IPS DF 4.7 (cell line): ENCODE measurements at regions not wholly inside any gene's neighbourhood (a gene's known extent, or its start where the extent isn't known, plus 50 kb on each side); places are given as distances from the start of the nearest gene placed in this dataset.

Experiments used
- DNase-seq: peaks from one replicate; pipeline ENCODE4 v3.0.0-alpha.2; 2013; ENCODE audit warnings: low spot score; ENCODE audit errors: extremely low read depth

- DNase-seq = no peak
These were observed 289.4 kb upstream of the CXCR4 start for GRCh38 chr2:136407117-136407951.

- DNase-seq = no peak
These were observed 287.0 kb upstream of the CXCR4 start for GRCh38 chr2:136404925-136405324.

- no peak for DNase-seq
These were observed 286.2 kb upstream of the CXCR4 start for GRCh38 chr2:136404176-136404575.

- DNase-seq = no peak
These were observed 284.3 kb upstream of the CXCR4 start for GRCh38 chr2:136402281-136402680.

- no peak for DNase-seq
These were observed 281.8 kb upstream of the CXCR4 start for GRCh38 chr2:136399667-136400289.

- DNase-seq = no peak
These were observed 277.6 kb upstream of the CXCR4 start for GRCh38 chr2:136395582-136395981.

GRCh38 chr2:136394136-136395060 is 276.4 kb upstream of the CXCR4 start:
- no peak for DNase-seq

GRCh38 chr2:136393514-136393913 is 275.6 kb upstream of the CXCR4 start:
- DNase-seq = no peak

- no peak for DNase-seq
These were observed 275.1 kb upstream of the CXCR4 start for GRCh38 chr2:136392897-136393505.

- DNase-seq = no peak
These were observed 271.9 kb upstream of the CXCR4 start for GRCh38 chr2:136389809-136390208.

- no peak for DNase-seq
These were observed 268.1 kb upstream of the CXCR4 start for GRCh38 chr2:136386046-136386445.

GRCh38 chr2:136384531-136385303 is 266.8 kb upstream of the CXCR4 start:
- DNase-seq = no peak

- no peak for DNase-seq
These were observed 265.2 kb upstream of the CXCR4 start for GRCh38 chr2:136383167-136383566.

- no peak for DNase-seq
These were observed 264.0 kb upstream of the CXCR4 start for GRCh38 chr2:136381722-136382633.

- DNase-seq = no peak
These were observed 263.3 kb upstream of the CXCR4 start for GRCh38 chr2:136381245-136381644.

GRCh38 chr2:136378712-136379595 is 261.0 kb upstream of the CXCR4 start:
- DNase-seq = peak; percentile 25

GRCh38 chr2:136377423-136378382 is 259.8 kb upstream of the CXCR4 start:
- DNase-seq = no peak
